GM23338 (cell line): ENCODE measurements at regions not wholly inside any gene's neighbourhood (a gene's known extent, or its start where the extent isn't known, plus 50 kb on each side); places are given as distances from the start of the nearest gene placed in this dataset.

ENCODE experiments used
- CREB1 ChIP-seq: fragments of 250-450 bp; sonication (Bioruptor Pico); IDR thresholded peaks from 2 replicates; pipeline ENCODE4 v1.5.0; 2020; ENCODE audit warnings: low read depth, mild to moderate bottlenecking, moderate library complexity
- CTCF ChIP-seq, 2 experiments: fragments of 200-600 bp in 1 of 2; sonication (generic) in 1 of 2; conservative IDR thresholded peaks; 2 replicates each; pipeline versions ENCODE4 v1.5.1 to v1.6.1; 2016 to 2017; ENCODE audit warnings: antibody characterized with exemption in 2 of 2, low read depth in 2 of 2, mild to moderate bottlenecking in 2 of 2, moderate library complexity in 1 of 2
- EZH2 ChIP-seq: fragments of 200-600 bp; sonication (generic); IDR thresholded peaks from one replicate; pipeline ENCODE4 v1.8.0; 2017; ENCODE audit warnings: antibody characterized with exemption, mild to moderate bottlenecking, low read depth; ENCODE audit not compliant: unreplicated experiment
- REST ChIP-seq: IDR thresholded peaks from one replicate; pipeline ENCODE4 v1.6.1; 2018; ENCODE audit warnings: antibody characterized with exemption; ENCODE audit not compliant: unreplicated experiment

GRCh38 chr13:102962430-102962829, 103.8 kb downstream of the SLC10A2 start:
- TF ChIP-seq CREB1 (CRISPR knock-in tag) (no peak), CTCF (conservative IDR thresholded peaks at IDR 0.05; ENCODE audit: low read depth in 2 of 2) (no peak), REST (no peak), EZH2 (no peak)
